GM19328 (cell line): ENCODE measurements at regions not wholly inside any gene's neighbourhood (a gene's known extent, or its start where the extent isn't known, plus 50 kb on each side); places are given as distances from the start of the nearest gene placed in this dataset.
A peak's percentile ranks its signal among the peaks of the same experiment; 100 is the strongest.

Source experiments
- ATAC-seq: cut with Tn5 transposase; IDR thresholded peaks from one replicate; pipeline ENCODE4 v1.9.1; 2021; ENCODE audit warnings: mild to moderate bottlenecking, moderate library complexity; ENCODE audit not compliant: unreplicated experiment

- ATAC-seq, result no peak
These were observed 220.5 kb upstream of the ID2 start for GRCh38 chr2:8461341-8461740.

- no peak for ATAC-seq
These were observed 219.6 kb upstream of the ID2 start for GRCh38 chr2:8462280-8462679.

GRCh38 chr2:8462899-8463648, 218.8 kb upstream of the ID2 start:
- no peak for ATAC-seq

- no peak for ATAC-seq
These were observed 216.3 kb upstream of the ID2 start for GRCh38 chr2:8465560-8465959.

- no peak for ATAC-seq
These were observed 212.0 kb upstream of the ID2 start for GRCh38 chr2:8469709-8470493.

GRCh38 chr2:8472545-8473323, 209.1 kb upstream of the ID2 start:
- no peak for ATAC-seq

GRCh38 chr2:8475349-8476031, 206.4 kb upstream of the ID2 start:
- ATAC-seq, result no peak

GRCh38 chr2:8477552-8478470, 204.0 kb upstream of the ID2 start:
- peak; percentile 46 for ATAC-seq

- ATAC-seq, result no peak
These were observed 203.4 kb upstream of the ID2 start for GRCh38 chr2:8478471-8478793.

- ATAC-seq, result no peak
These were observed 202.6 kb upstream of the ID2 start for GRCh38 chr2:8479298-8479697.

- no peak for ATAC-seq
These were observed 200.9 kb upstream of the ID2 start for GRCh38 chr2:8480915-8481314.

GRCh38 chr2:8481463-8482009, 200.3 kb upstream of the ID2 start:
- ATAC-seq, result peak; percentile 52

- ATAC-seq, result no peak
These were observed 199.4 kb upstream of the ID2 start for GRCh38 chr2:8482432-8482831.

- no peak for ATAC-seq
These were observed 197.2 kb upstream of the ID2 start for GRCh38 chr2:8484502-8485283.

GRCh38 chr2:8485736-8486135, 196.1 kb upstream of the ID2 start:
- no peak for ATAC-seq

- no peak for ATAC-seq
These were observed 195.7 kb upstream of the ID2 start for GRCh38 chr2:8486141-8486540.

- peak; percentile 15 for ATAC-seq
These were observed 194.4 kb upstream of the ID2 start for GRCh38 chr2:8487461-8487932.

GRCh38 chr2:8488001-8488738, 193.7 kb upstream of the ID2 start:
- ATAC-seq, result peak; percentile 74
